ENCODE measurements at regions not wholly inside any gene's neighbourhood (a gene's known extent, or its start where the extent isn't known, plus 50 kb on each side); places are given as distances from the start of the nearest gene placed in this dataset.

- TF ChIP-seq ZNF521 (tag by site-specific recombination; IDR thresholded peaks at IDR 0.05) = no peak
- TF ChIP-seq ZNF701 (tag by site-specific recombination; IDR thresholded peaks at IDR 0.05) = no peak
- TF ChIP-seq ZNF211 (tag by site-specific recombination; IDR thresholded peaks at IDR 0.05; ENCODE audit: low read depth) = no peak
- TF ChIP-seq ZNF10 (tag by site-specific recombination; IDR thresholded peaks at IDR 0.05) = no peak
- TF ChIP-seq ZNF121 (tag by site-specific recombination; IDR thresholded peaks at IDR 0.05) = no peak
Measured at GRCh38 chr7:67781841-67782240, 785.2 kb downstream of the TYW1 start (continued).

GRCh38 chr7:67786021-67786420 lies 789.4 kb downstream of the TYW1 start:
- no peak for TF ChIP-seq KLF16 (tag by site-specific recombination; IDR thresholded peaks at IDR 0.05)
- no peak for TF ChIP-seq ZNF548 (tag by site-specific recombination; IDR thresholded peaks at IDR 0.05)
- TF ChIP-seq ZNF112 (tag by site-specific recombination; IDR thresholded peaks at IDR 0.05) = no peak
- TF ChIP-seq ZBTB49 (tag by site-specific recombination; IDR thresholded peaks at IDR 0.05; ENCODE audit: low read depth) = no peak
- no peak for TF ChIP-seq PATZ1 (tag by site-specific recombination; IDR thresholded peaks at IDR 0.05)
- no peak for TF ChIP-seq ZNF600 (tag by site-specific recombination; IDR thresholded peaks at IDR 0.05)
- TF ChIP-seq ZNF416 (tag by site-specific recombination; IDR thresholded peaks at IDR 0.05) = no peak
- TF ChIP-seq ZNF488 (tag by site-specific recombination; IDR thresholded peaks at IDR 0.05) = no peak
- no peak for TF ChIP-seq SALL2 (tag by site-specific recombination; IDR thresholded peaks at IDR 0.05; ENCODE audit: borderline replicate concordance)
- H3K4me1 ChIP-seq (ENCODE audit: control insufficient read depth, insufficient read depth, low read length) = no peaks in the 10 kb centered on the region
- H3K27ac ChIP-seq (ENCODE audit: extremely low read depth, low read depth, low read length) = no peak overlapping the region
- no peak overlapping the region for H3K4me3 ChIP-seq (ENCODE audit: low read depth, low read length)
- ChIA-PET CTCF (no interaction called here), POLR2A (no interaction called here)
- no peaks in the 10 kb centered on the region for H3K9me3 ChIP-seq (ENCODE audit: control insufficient read depth, insufficient read depth, low read depth, low read length)
- no peaks in the 10 kb centered on the region for H3K36me3 ChIP-seq (ENCODE audit: control insufficient read depth in 2 of 2, insufficient read depth in 1 of 2, low read length in 2 of 2)

- Histone ChIP-seq H3K27ac (ENCODE audit: extremely low read depth, low read depth, low read length) (no peak overlapping the region), H3K4me3 (ENCODE audit: low read depth, low read length) (no peak overlapping the region), H3K36me3 (ENCODE audit: control insufficient read depth in 2 of 2, insufficient read depth in 1 of 2, low read length in 2 of 2) (no peaks in the 10 kb centered on the region), H3K4me1 (ENCODE audit: control insufficient read depth, insufficient read depth, low read length) (no peaks in the 10 kb centered on the region), H3K9me3 (ENCODE audit: control insufficient read depth, insufficient read depth, low read depth, low read length) (no peaks in the 10 kb centered on the region)
- ChIA-PET CTCF (interaction anchor here (0.6 to 0.8 kb wide), 2 partner anchors 18 to 1557 kb away, joined by 3 read pairs; no protein-coding TSS in a partner anchor), POLR2A (no interaction called here)
- TF ChIP-seq ZNF26 (tag by site-specific recombination; IDR thresholded peaks at IDR 0.05) (no peak), ZNF513 (tag by site-specific recombination; IDR thresholded peaks at IDR 0.05) (no peak), ZNF660 (tag by site-specific recombination; IDR thresholded peaks at IDR 0.05) (no peak), ZNF2 (tag by site-specific recombination; IDR thresholded peaks at IDR 0.05) (no peak), ZNF248 (tag by site-specific recombination; IDR thresholded peaks at IDR 0.05) (no peak), ZNF677 (tag by site-specific recombination; IDR thresholded peaks at IDR 0.05) (no peak), ZNF23 (tag by site-specific recombination; IDR thresholded peaks at IDR 0.05; ENCODE audit: borderline replicate concordance) (no peak), ZFP41 (tag by site-specific recombination; IDR thresholded peaks at IDR 0.05; ENCODE audit: borderline replicate concordance) (no peak), TSHZ1 (tag by site-specific recombination; IDR thresholded peaks at IDR 0.05; ENCODE audit: borderline replicate concordance) (no peak)
Measured at GRCh38 chr7:67788669-67789068, 792.0 kb downstream of the TYW1 start.

All from HEK293 (cell line).